SU-DHL-6 (cell line): ENCODE measurements at regions not wholly inside any gene's neighbourhood (a gene's known extent, or its start where the extent isn't known, plus 50 kb on each side); places are given as distances from the start of the nearest gene placed in this dataset.
"Not testable (repeated sequence)": the region's sequence is repeated elsewhere in the genome, so short reads cannot be mapped to it uniquely, and the experiment has no call there.

Experiments
- CTCF ChIP-seq: fragments of 200-600 bp; sonication (generic); IDR thresholded peaks from one replicate; pipeline ENCODE4 v1.5.1; 2017; ENCODE audit warnings: antibody characterized with exemption, mild to moderate bottlenecking, low read length, moderate library complexity; ENCODE audit not compliant: insufficient read depth, poor library complexity, severe bottlenecking
- EZH2phosphoT487 ChIP-seq: fragments of 200-600 bp; sonication (generic), shearing (Covaris generic); conservative IDR thresholded peaks from 2 replicates; pipeline ENCODE4 v1.6.1; 2018; ENCODE audit warnings: mild to moderate bottlenecking, antibody characterized with exemption, low read length, moderate library complexity, mixed read lengths

GRCh38 chr9:39559384-39559783 lies 203.9 kb downstream of the SPATA31A1 start:
- TF ChIP-seq CTCF, EZH2phosphoT487: not testable (repeated sequence)
